ENCODE measurements at regions not wholly inside any gene's neighbourhood (a gene's known extent, or its start where the extent isn't known, plus 50 kb on each side); places are given as distances from the start of the nearest gene placed in this dataset.
A peak's percentile ranks its signal among the peaks of the same experiment; 100 is the strongest.
"Not testable (repeated sequence)": the region's sequence is repeated elsewhere in the genome, so short reads cannot be mapped to it uniquely, and the experiment has no call there.

DNA sequence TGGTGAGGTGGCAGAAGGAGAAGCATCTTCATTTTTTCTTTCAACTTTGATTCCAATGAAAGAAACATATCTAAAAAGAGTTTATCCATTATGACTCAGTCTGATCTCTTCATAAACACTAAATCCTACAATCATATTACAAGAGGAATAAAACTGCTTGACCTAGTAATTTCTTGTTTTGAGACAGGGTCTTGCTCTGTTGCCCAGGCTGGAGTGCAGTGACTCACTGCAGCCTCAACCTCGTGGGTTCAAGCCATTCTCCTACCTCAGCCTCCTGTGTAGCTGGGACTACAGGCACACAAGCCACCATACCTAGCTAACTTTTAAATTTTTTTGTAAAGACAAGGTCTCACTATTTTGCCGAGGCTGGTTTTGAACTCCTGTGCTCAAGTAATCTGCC, 147.2 kb downstream of the NDUFA12 start:
- DNase-seq = no peak

DNA sequence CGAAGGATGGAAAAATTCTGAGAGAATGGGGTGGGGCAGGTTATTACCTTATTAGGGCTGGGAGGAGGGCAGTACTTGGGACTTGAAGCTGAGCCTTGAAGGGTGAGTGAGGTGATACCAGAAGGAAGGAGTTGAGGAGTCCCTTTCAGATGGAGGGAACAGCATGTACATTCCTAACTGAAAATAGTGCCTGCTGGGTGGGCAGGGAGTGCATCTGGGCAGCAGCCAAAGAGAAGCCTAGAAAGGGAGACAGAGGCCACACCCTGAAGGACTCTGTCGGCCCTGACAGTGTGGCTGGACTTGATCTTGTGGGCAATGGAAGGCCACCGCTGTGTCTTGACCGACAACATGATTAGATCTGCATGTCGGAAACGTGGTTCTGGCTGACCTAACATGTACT, 147.6 kb downstream of the NDUFA12 start:
- DNase-seq = no peak

DNA sequence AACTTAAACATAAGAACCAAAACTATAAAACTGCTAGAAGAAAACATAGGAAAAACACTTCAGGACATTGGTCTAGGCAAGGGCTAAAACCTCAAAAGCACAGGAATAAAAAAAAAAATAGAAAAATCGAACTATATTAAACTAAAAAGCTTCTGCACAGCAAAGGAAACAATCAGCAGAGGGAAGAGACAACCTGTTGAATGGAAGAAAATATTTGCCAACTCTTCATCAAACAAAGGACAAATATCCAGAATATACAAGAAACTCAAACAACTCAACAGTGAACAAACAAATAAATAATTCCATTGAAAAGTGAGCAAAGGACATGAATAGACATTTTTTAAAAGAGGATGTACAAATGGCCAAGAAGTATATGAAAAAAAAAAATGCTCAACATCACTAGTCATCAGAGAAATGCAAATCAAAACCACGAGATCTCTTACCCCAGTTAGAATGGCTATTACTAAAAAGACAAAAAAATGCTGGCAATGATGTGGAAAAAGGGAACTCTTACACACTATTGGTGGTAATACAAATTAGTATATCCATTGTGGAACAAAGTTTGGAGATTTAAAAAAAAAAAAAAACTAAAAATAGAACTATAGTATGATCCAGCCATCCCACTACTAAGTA, 152.0 kb downstream of the NDUFA12 start:
- peak; percentile 53 for DNase-seq

DNA sequence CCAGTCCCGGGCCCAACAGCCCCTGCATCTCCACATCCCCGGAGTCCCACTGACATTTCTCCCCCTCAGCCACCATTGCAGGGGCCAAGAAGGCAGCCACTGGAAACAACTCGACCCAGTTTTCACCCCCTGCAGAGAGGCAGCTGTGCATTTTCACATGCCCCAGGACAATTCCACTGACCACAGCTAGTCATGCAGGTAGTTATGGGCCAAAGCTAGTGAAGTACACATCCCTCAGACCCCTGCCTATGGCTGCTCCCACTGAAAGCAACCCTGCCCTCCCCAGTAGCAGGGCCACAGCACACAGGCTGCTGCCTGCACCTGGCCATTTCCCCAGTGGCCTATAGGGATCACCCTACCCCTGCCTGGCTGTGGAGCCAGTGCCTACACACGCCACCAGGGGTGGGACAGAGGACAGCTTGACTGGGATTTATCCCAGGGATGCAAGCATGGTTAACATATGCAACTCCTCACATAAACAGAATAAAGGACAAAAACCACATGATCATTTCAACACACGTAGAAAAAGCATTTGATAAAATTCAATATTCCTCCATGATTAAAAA, 154.0 kb downstream of the NDUFA12 start:
- DNase-seq = no peak

DNA sequence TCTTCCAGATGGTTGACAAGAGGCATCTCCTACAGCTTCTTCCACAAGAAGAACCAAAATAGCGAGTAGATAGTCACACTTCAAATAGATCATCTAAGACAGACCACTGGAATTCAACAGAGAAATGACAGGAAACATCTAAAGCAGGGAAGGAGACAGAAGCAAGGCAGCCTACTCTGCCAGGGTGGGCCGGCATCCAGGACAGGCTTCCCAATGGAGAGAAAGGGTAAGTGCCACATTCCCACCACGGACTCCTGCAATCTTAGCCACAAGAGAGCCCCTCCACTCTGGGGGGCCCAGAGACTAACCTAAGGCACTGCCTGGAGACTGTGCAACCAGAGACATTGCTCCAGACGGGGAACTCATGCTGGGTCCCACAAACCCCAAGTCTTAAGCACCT, 154.5 kb downstream of the NDUFA12 start:
- DNase-seq = no peak

DNA sequence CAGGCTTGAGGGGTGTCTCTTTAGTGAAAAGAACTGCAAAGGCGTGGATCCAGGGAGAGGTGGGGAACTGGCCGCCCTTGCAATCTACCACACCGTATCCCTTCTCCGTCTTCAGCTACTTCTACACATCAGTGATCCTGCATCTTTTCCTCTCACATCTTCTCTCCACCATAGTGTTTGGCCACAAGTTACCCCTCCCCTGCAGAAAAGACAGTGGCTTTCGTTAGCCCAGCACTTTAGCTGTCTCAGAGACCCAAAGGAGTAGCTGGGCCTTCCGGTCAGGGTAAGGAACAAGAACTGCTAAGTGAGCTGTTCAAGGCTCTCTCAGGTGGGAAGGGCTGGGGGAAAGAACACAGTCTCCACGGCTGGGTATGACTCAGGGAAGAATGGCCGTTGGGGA, 158.4 kb downstream of the NDUFA12 start:
- DNase-seq = no peak

DNA sequence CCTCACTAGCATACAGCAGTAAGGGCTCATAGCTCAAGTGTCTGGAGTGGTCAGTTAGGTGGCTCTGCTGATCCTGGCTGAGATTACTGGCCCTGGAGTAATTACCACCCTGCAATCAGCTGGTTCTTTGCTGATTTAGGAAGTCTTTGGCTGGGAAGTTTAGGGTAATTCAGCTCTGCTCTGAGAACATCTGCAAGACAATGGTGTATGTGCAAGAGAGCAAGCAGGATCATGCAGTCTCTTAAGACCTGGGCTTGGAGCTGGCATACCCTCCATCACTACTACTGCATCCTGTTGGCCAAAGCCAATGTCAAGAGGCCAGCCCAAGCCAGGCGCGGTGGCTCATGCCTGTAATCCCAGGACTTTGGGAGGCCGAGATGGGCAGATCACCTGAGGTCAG, 159.0 kb downstream of the NDUFA12 start:
- DNase-seq = no peak

DNA sequence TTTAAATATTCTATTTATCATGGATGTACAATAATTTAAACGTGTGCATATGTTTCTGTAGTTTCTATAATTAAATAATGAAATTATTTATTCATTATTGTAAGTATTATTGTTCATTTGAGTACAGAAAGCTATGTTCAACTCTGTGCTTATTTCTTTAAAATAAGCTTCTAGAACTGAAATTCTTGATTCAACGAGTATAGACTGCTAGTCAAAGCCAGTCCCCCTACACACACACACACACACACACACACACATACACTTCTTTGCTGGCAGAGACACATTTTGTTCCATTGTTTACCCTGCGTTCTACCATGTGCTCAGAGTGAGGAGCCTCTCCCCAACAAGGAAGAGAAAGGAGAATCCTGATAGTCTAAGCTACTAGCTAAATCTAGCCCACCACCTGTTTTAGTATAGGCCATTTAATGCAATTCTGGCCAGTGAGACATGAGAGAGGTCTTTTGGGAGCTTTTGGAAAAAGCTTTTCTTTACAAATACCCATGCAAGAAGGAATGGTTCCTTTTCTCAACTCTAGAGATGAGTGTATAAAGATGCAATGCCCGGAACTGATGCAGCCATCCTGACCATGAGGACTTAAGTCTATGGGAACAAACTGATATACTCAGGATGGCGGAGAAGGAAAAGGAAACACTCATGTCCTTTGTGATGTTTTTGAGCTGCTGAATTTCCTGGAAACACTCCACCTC, 161.4 kb downstream of the NDUFA12 start:
- DNase-seq = no peak

DNA sequence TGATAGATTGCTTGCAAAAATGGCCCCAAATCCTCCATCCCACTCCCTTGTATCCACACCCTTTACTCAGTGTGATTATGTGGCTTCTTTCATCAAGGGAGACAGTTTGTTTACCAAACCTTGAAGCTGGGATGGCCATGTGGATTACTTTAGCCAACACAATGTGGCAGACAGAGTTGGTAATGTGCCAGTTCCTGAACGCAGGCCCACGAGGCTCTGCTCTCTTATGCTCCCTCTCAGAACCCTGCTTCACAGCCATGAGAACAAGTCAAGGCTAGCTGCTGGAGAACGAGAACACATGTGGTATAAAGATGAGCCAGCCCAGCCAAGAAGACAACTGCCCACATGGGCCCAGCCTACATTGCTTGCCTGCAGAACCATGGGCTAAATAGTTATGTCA, 162.3 kb downstream of the NDUFA12 start:
- no peak for DNase-seq

DNA sequence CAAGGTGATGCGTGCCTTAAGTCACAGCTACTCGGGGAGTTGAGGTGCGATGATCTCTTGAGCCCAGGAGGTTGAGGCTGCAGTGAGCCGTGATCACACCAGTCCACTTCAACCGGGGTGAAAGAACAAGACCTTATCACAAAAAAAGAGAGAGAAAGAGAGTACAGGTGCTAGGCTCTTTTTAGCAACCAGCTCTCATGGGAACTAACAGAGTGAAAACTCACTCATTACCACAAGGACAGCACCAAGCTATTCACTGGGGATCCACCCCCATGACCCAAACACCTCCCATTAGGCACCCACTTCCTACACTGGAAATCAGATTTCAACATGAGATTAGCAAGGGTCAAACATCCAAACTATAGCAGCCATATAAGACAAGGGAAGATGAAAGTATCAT, 164.2 kb downstream of the NDUFA12 start:
- no peak for DNase-seq

DNA sequence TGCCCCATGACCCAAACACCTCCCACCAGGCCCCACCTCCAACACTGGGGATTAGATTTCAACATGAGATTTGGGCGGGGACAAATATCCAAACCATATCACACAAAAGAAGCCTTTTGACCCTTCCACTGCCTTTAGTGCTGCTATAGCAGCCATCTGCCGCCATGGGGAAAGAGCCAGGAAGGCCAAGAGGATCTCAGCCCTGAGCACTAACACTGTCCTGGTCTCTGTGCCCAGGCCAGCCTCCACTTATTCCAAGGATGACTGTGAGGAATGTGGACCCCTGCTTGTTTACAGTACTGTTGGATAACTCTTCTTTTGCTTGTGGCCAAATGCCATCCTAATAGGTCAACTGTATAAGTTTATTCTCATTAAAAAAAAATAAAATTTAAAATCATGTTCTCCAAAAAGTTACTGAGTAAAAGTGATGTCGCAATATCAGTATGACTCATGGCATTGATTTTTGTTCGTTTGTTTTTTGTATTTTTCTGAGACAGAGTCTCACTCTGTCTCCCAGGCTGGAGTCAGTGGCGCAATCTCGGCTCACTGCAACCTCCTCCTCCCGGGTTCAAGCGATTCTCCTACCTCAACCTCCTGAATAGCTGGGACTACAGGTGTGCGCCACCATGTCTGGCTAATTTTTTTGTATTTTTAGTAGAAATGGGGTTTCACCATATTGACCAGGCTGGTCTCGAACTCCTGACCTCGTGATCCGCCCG, 166.4 kb downstream of the NDUFA12 start:
- DNase-seq = peak; percentile 43

DNA sequence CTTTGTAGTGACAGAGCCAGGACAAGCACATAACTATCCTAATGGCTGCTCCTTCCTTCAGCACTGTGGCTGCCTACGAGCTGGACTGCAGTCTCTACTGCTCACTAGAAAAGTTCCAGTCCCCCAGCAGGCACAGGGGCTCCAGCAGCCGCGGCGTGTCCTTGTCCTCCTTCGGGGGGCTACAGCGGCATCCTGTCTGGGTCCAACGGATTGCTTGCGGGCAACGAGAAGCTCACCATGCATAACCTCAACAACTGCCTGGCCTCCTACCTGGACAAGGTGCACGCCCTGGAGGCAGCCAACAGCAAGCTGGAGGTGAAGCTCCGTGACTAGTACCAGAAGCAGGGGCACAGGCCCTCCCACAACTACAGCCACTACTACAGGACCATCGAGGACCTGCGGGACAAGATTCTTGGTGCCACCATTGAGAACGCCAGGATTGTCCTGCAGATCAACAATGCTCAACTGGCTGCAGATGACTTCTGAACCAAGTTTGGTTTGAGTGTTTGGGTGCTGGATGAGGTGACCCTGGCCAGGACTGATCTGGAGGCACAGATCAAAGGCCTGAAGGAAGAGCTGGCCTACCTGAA, 169.4 kb downstream of the NDUFA12 start:
- DNase-seq = no peak

DNA sequence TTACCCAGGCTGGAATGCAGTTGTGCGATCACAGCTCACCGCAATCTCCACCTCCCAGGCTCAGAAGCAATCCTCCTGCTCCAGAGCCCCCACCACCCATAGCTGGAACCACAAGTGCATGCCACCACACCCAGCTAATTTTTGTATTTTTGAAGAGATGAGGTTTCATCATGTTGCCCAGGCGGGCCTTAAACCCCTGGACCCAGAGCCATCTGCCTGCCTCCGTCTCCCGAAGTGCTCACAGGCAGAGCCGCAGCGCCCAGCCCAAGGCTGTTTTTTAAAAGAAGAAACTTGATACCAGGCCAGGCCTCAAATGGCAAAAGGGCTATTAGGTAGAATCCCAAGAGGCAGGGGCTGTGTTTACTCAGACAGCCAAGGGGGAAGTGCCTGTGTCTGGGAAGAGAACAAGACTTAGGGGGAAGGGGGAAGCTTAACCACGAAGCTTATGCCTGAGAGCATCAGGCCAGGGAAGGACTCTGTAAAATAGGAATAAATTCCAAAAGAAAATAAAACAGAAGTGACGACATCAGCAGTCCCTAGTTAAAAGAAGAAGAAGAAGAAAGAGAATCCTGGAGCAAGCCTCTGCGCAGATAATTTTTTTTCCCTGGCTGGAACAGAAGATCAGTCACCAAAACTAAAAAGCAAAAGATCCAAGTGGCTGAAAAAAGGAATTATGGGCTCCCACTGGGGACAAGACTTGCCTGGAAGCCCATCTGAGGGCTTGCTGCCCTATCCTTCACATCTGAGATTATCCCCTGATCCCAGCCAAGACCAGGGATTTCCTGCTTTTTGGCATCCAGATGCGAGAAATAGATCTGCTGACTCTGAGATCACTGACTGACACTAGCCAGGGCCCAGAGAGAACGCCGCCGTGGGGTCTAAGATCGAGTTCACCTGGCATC, 170.5 kb downstream of the NDUFA12 start:
- DNase-seq = peak; percentile 91

DNA sequence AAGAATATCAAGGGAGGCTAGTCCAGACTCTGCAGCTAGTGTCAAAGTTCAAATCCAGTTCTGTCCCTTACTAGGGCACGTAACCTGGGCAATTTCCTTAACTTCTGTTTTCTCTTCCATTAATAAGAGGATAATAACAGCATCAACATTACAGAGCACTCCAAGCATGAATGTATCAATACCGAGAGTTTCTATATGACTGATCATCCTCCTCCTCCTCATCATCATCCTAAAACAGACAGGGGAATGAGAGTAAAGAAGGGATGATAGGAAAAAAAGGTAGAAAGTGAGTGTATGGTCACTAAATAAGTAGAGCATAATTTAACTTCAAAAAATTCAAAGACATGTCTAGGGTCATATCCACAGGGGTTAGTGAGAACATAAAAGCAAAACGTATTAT, 171.4 kb downstream of the NDUFA12 start:
- DNase-seq = no peak

DNA sequence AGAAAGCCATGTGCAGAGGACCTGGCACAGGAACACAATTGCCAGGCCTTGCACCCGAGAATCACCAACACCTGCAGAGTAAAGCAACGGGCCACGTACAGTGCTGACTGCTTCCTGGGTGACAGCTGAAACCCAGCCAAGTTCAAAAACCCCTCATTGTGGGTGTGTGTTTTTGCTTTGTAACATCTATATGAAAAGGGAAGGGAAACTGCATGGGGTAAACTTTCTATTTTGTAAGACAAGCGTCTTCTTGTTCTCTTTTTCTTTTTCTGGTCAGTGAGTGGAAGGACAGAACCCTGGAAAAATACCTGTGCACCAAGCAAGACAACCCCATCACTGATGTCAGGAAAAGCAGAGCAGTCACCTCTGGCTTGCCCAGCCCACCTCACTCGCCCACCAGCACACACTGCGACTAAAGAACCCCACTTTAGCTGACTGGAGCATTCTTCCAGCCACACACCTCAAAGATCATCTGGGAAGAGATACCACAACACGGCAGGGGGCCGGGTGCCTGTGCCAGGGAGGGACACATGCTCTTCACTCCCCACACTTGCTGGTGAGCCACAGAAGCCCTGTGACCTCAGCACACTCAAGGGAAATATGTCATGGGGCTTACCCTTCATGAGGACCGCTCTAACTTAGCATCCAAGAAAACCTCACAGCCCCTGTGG, 172.3 kb downstream of the NDUFA12 start:
- no peak for DNase-seq

DNA sequence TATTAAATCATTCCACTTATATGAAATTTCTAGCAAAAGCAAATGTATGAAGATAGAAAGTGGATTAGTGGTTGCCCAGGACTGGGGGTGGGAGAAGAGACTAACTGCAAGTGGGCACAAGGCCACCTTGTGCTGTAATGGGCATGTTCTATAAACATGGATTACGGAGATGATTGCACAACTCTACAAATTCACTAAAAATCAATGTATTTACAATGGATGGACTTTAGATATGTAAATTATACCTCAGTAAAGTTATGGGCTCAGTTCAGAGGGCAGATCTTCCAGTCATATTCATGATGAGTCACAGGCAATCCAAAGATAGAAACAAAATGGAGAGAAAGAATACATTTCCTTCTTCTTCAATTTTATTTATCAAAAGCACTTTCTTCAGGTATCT, 173.9 kb downstream of the NDUFA12 start:
- DNase-seq = no peak

DNA sequence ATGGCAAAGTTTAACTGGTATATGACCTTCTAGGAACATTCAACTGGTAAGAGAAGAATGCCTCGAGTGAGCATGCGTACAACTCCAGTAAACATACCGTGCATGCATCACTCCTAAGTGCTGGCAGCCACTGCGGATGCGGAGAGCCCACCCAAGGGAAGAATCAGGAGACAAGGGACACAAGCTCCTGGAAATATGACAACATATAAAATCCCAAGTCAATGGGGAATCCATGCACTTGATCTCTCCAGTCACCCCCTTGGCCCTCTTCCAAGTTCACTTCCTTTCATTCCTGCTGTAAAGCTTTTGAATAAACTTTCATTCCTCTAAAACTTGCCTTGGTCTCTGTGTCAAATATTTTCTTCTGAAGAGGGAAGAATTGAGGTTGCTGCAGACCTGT, 168.7 kb upstream of the TMCC3 start:
- DNase-seq = no peak

DNA sequence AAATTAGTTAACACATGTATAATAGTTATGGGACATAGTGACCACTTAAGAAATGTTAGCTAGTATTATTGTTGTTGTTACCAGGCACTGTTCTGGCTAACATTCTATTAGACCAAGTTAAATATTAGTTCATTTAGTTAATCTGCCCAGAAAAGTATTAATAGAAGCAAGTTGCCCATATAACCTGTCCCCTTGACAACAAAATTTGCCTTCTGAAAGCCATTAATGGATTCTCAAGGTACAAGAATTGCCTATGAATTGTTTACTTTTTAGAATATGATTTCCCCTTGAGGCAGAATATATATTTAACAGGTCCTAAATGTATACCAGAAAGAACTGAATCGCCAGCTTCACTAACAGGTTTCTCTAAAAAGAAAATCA, 167.3 kb upstream of the TMCC3 start:
- DNase-seq = no peak

DNA sequence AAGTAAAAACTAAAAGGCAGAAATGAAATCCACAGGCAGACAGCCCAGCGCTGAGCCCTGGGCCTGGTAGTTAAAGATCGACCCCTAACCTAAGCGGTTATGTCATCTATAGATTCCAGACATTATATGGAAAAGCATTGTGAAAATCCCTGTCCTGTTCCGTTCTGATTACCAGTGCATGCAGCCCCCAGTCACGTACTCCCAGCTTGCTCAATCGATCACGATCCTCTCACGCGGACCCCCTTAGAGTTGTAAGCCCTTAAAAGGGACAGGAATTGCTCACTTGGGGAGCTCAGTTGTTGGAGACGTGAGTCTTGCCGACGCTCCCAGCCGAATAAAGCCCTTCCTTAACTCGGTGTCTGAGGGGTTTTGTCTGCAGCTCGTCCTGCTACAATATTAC, 166.8 kb upstream of the TMCC3 start:
- not testable (repeated sequence) for DNase-seq

DNA sequence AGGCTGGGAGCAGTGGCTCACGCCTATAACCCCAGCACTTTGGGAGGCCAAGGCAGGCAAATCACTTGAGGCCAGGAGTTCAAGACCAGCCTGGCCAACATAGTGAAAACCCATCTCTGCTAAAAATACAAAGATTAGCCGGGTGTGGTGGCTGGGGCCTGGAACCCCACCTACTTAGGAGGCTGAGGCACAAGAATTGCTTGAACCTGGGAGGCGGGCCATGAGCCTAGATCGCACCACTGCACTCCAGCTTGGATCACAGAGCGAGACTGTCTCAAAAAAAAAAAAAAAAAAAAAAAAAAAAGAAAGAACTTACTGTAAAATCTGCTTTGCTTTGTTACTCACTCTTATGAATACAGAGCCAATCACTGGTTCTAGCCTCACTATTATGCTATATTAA, 166.4 kb upstream of the TMCC3 start:
- not testable (repeated sequence) for DNase-seq

DNA sequence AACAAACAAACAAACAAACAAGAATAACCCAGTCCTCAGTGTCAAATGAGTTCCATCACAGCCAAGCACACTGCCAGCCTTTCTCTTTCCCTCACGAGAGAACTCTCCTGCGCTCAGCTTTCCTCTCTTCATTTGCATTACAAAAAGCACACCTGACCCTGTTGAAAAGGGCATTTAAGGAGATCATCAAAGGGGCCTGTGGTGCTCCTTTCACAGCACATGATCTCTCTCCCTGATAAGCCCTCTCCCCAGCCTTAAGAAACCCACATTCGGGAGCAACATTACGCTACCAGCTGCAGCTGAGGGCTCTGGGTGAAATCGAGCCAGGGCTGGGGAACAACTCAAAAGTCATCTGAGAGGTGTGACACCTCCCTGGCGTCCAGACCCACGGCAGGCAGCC, 165.6 kb upstream of the TMCC3 start:
- DNase-seq = no peak

DNA sequence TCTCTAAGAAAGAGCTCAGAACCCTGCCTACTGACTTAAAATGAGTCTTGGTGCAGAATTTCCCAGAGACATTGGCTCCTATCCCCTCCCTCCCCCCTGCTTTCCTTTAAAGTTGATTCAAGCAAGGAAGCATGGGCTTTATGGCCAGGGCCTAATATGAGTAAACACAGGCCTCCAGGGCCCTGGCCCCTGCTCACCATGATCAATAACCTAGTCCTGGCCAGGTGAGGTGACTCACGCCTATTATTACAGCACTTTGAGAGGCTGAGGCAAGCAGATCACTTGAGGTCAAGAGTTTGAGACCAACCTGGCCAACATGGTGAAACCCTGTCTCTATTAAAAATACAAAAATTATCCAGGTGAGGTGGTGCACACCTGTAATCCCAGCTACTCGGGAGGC, 165.1 kb upstream of the TMCC3 start:
- no peak for DNase-seq
